B cell (primary cell): ENCODE measurements at regions not wholly inside any gene's neighbourhood (a gene's known extent, or its start where the extent isn't known, plus 50 kb on each side); places are given as distances from the start of the nearest gene placed in this dataset.

ENCODE experiments used
- ATAC-seq: fragments of 200-7000 bp; cut with Tn5 transposase; one replicate; pipeline ENCODE4 v1.10.0; 2021; ENCODE audit warnings: low read depth, mild to moderate bottlenecking, moderate number of reproducible peaks, moderate library complexity
- CTCF ChIA-PET: fragments of 350-600 bp; sonication (Branson Sonifier 250); formaldehyde crosslinking; loops from one replicate; lab custom pipeline; 2021; ENCODE audit warnings: antibody characterized with exemption, inconsistent platforms; lab: Charles Lee
- POLR2A ChIA-PET: fragments of 350-600 bp; sonication (Branson Sonifier 250); formaldehyde crosslinking; loops from one replicate; lab custom pipeline; 2021; ENCODE audit warnings: antibody characterized with exemption; lab: Charles Lee
- DNase-seq: peaks from one replicate; pipeline ENCODE4 v3.0.0; 2013
- H2AFZ ChIP-seq: 2 replicates; pipeline ENCODE4 v1.6.1; 2012; ENCODE audit warnings: mild to moderate bottlenecking, low read depth, low read length; ENCODE audit not compliant: insufficient read depth, poor library complexity, severe bottlenecking
- H3K27ac ChIP-seq, 2 donors: 1 replicate in 1 of 2; 2 replicates in 1 of 2; pipeline ENCODE4 v1.5.1; 2012 to 2013; ENCODE audit warnings: low read length in 2 of 2, mild to moderate bottlenecking in 2 of 2, moderate library complexity in 1 of 2
- H3K27me3 ChIP-seq, 4 experiments: fragments of 200-600 bp in 1 of 4; sonication (generic) in 1 of 4; replicated peaks in 1 of 4; 1 replicate in 2 of 4; 2 replicates in 2 of 4; pipeline versions ENCODE4 v1.6.1 to v1.7.0; 2013 to 2016; ENCODE audit warnings: low read length in 3 of 4, mild to moderate bottlenecking in 2 of 4, mixed read lengths in 1 of 4, moderate library complexity in 1 of 4; ENCODE audit not compliant: insufficient read depth in 4 of 4, control insufficient read depth in 3 of 4; ENCODE audit errors: control extremely low read depth in 1 of 4
- H3K36me3 ChIP-seq, 2 experiments: replicated peaks in 1 of 2; 1 replicate in 1 of 2; 2 replicates in 1 of 2; pipeline versions ENCODE4 v1.6.1 to v1.7.1; 2013; ENCODE audit warnings: low read length in 1 of 2; ENCODE audit not compliant: insufficient read depth in 2 of 2, control insufficient read depth in 1 of 2; ENCODE audit errors: control extremely low read depth in 1 of 2, extremely low read depth in 1 of 2
- H3K4me1 ChIP-seq, 2 donors: fragments of 200-600 bp in 1 of 2; sonication (generic) in 1 of 2; 1 replicate in 1 of 2; 2 replicates in 1 of 2; pipeline versions ENCODE4 v1.5.1 to v1.6.1; 2013 to 2017; ENCODE audit warnings: low read length in 2 of 2; ENCODE audit not compliant: control insufficient read depth in 2 of 2, insufficient read depth in 2 of 2
- H3K4me2 ChIP-seq: replicated peaks from 2 replicates; pipeline ENCODE3; 2012; ENCODE audit warnings: mild to moderate bottlenecking, low read depth, low read length; ENCODE audit not compliant: poor library complexity, severe bottlenecking
- H3K4me3 ChIP-seq, 5 experiments: fragments of 200-600 bp in 1 of 5; sonication (generic) in 1 of 5; 1 replicate in 3 of 5; 2 replicates in 2 of 5; pipeline versions ENCODE4 v1.5.1 to v1.7.0; 2011 to 2016; ENCODE audit warnings: low read length in 4 of 5, mild to moderate bottlenecking in 4 of 5, low read depth in 2 of 5, control low read depth in 1 of 5, moderate library complexity in 1 of 5; ENCODE audit not compliant: insufficient read depth in 1 of 5; ENCODE audit errors: control extremely low read depth in 1 of 5, extremely low read depth in 1 of 5
- H3K79me2 ChIP-seq: fragments of 200-600 bp; sonication (generic); one replicate; pipeline ENCODE4 v1.6.0; 2016; ENCODE audit warnings: low read length; ENCODE audit not compliant: control insufficient read depth, insufficient read depth
- H3K9ac ChIP-seq: fragments of 200-600 bp; sonication (generic); 2 replicates; pipeline ENCODE4 v1.6.1; 2017; ENCODE audit warnings: mild to moderate bottlenecking, low read length, moderate library complexity
- H3K9me3 ChIP-seq, 3 donors: one replicate each; pipeline versions ENCODE4 v1.6.1 to v1.7.1; 2013; ENCODE audit warnings: low read length in 2 of 3; ENCODE audit not compliant: control insufficient read depth in 2 of 3, insufficient read depth in 1 of 3; ENCODE audit errors: control extremely low read depth in 1 of 3
- H4K20me1 ChIP-seq: 2 replicates; pipeline ENCODE4 v1.6.0; 2012; ENCODE audit warnings: mild to moderate bottlenecking, low read length; ENCODE audit not compliant: insufficient read depth, control insufficient read depth, poor library complexity, severe bottlenecking
- H3K27ac Mint-ChIP-seq: one replicate; pipeline ENCODE4 v1.8.0; 2021; ENCODE audit warnings: mixed read lengths
- H3K27me3 Mint-ChIP-seq: one replicate; pipeline ENCODE4 v1.8.0; 2021; ENCODE audit warnings: mixed read lengths
- H3K4me1 Mint-ChIP-seq: one replicate; pipeline ENCODE4 v1.8.0; 2021; ENCODE audit warnings: mixed read lengths
- H3K4me3 Mint-ChIP-seq: one replicate; pipeline ENCODE4 v1.8.0; 2021; ENCODE audit warnings: mixed read lengths
- H3K9me3 Mint-ChIP-seq: one replicate; pipeline ENCODE4 v1.8.0; 2022; ENCODE audit warnings: mixed read lengths; ENCODE audit not compliant: insufficient read depth
- EZH2 ChIP-seq: IDR thresholded peaks from 2 replicates; pipeline ENCODE4 v1.6.1; 2012; ENCODE audit warnings: borderline replicate concordance, low read depth, mild to moderate bottlenecking, moderate library complexity, low read length; ENCODE audit not compliant: insufficient read depth, poor library complexity, severe bottlenecking
- WGBS: methylation state at CpG from one replicate; pipeline ENCODE4 v1.1.5; 2013; ENCODE audit warnings: missing lambda C conversion rate; ENCODE audit not compliant: insufficient coverage; 5-methylcytosine and 5-hydroxymethylcytosine counted together
- intact Hi-C: fragments of 100-400 bp; cut with micrococcal nuclease; formaldehyde crosslinking; loops from one replicate; pipeline ENCODE4 v1.10.0; 2022
- TF ChIP-seq, protein P1 (sequence below): fragments of 200-600 bp; IDR thresholded peaks from one replicate; pipeline ENCODE4 v1.8.0; 2022; ENCODE audit warnings: antibody characterized with exemption, mild to moderate bottlenecking

DNA sequence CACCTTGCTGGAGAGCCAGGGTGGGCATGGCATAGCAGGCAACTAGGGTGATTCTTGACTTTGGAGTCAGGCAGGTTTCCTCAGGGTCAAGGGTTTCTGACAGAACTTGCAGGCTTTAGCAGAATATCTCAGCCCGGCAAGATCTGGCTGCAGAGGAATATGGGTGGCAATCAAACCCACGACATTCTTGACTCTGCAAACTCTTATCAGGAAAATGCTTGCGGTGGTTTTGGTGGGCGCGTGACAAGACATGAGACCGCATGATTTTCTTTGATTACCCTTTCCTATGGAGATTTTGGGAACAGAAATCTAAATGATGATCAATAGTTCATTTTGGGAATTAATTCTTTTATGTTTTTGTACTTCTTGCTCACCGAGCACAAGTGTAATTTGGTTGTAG is 449.5 kb downstream of the VRK1 start:
- Histone ChIP-seq H3K9ac (no peak overlapping the region), H2AFZ (no peak overlapping the region), H3K4me3 (no peak overlapping the region), H3K79me2 (no peaks in the 10 kb centered on the region), H3K36me3 (no peaks in the 10 kb centered on the region), H3K4me1 (no peaks in the 10 kb centered on the region), H3K27ac (no peak overlapping the region), H3K9me3 (no peaks in the 10 kb centered on the region), H3K27me3 (no peaks in the 10 kb centered on the region), H3K4me2 (no peak overlapping the region), H4K20me1 (no peaks in the 10 kb centered on the region)
- ChIA-PET POLR2A (no interaction called here), CTCF (no interaction called here)
- intact Hi-C loops = no loop called here
- DNase-seq (no peak), ATAC-seq (no peak)
- no peak overlapping the region for H3K27ac Mint-ChIP-seq
- TF ChIP-seq EZH2 = no peak
- TF ChIP-seq, protein P1, sequence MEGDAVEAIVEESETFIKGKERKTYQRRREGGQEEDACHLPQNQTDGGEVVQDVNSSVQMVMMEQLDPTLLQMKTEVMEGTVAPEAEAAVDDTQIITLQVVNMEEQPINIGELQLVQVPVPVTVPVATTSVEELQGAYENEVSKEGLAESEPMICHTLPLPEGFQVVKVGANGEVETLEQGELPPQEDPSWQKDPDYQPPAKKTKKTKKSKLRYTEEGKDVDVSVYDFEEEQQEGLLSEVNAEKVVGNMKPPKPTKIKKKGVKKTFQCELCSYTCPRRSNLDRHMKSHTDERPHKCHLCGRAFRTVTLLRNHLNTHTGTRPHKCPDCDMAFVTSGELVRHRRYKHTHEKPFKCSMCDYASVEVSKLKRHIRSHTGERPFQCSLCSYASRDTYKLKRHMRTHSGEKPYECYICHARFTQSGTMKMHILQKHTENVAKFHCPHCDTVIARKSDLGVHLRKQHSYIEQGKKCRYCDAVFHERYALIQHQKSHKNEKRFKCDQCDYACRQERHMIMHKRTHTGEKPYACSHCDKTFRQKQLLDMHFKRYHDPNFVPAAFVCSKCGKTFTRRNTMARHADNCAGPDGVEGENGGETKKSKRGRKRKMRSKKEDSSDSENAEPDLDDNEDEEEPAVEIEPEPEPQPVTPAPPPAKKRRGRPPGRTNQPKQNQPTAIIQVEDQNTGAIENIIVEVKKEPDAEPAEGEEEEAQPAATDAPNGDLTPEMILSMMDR = no peak
- H3K4me1 Mint-ChIP-seq = peaks cover 2% of the 10 kb centered on the region
- H3K9me3 Mint-ChIP-seq = no peaks in the 10 kb centered on the region
- H3K4me3 Mint-ChIP-seq = no peak overlapping the region
- peaks cover 4% of the 10 kb centered on the region for H3K27me3 Mint-ChIP-seq
- whole genome bisulfite sequencing = 96% methylated on average over 5 of the region's 7 CpGs

DNA sequence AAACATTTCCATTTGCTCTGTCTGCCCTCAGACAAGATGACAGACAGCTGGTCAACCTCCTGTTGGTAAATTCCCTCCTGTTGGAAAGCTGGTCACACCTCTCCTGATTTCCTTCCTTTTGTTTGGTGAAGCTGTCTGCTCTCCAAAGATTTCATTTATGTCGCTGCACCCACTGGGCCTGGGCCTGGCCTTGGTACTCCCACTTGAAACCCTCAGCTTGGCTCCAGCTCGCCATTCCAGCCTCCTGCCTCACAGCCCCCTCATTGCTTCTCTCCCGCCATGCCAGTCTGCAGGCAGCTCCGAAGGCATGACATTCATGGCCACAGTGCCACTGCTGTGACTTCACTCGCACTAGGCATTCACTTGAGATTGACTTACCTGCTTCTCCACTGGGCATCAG is 451.8 kb downstream of the VRK1 start:
- POLR2A ChIA-PET = no interaction called here
- Mint-ChIP-seq H3K4me1 (peaks cover 12% of the 10 kb centered on the region), H3K4me3 (no peak overlapping the region), H3K27me3 (peaks cover 7% of the 10 kb centered on the region), H3K27ac (no peak overlapping the region), H3K9me3 (no peaks in the 10 kb centered on the region)
- H3K27ac ChIP-seq = no peak overlapping the region
- ATAC-seq (no peak), DNase-seq (no peak)
- H3K79me2 ChIP-seq = no peaks in the 10 kb centered on the region
- H3K27me3 ChIP-seq = no peaks in the 10 kb centered on the region
- no peaks in the 10 kb centered on the region for H4K20me1 ChIP-seq
- no peak overlapping the region for H3K9ac ChIP-seq
- H2AFZ ChIP-seq = no peak overlapping the region
- TF ChIP-seq, protein P1 = no peak
- no peak for TF ChIP-seq EZH2
- intact Hi-C loops = no loop called here
- no peak overlapping the region for H3K4me3 ChIP-seq
- H3K9me3 ChIP-seq = peaks cover 0 to 4% (median 3%) of the 10 kb centered on the region in 3 donors
- no peak overlapping the region for H3K4me2 ChIP-seq
- no peaks in the 10 kb centered on the region for H3K36me3 ChIP-seq
- 89% methylated on average over 5 of the region's 5 CpGs for WGBS
- H3K4me1 ChIP-seq = no peaks in the 10 kb centered on the region
- CTCF ChIA-PET = no interaction called here
